ENCODE measurements at regions not wholly inside any gene's neighbourhood (a gene's known extent, or its start where the extent isn't known, plus 50 kb on each side); places are given as distances from the start of the nearest gene placed in this dataset.

- TF ChIP-seq CTCF (conservative IDR thresholded peaks at IDR 0.05; ENCODE audit: low read depth, low read length): no peak
- no peak for TF ChIP-seq EZH2phosphoT487 (IDR thresholded peaks at IDR 0.05; ENCODE audit: borderline replicate concordance, low read length)
Observed at GRCh38 chr18:39464006-39464405, 1898.4 kb upstream of the CELF4 start.
